HG03442 (cell line): ENCODE measurements at regions not wholly inside any gene's neighbourhood (a gene's known extent, or its start where the extent isn't known, plus 50 kb on each side); places are given as distances from the start of the nearest gene placed in this dataset.
"Not testable (repeated sequence)": the region's sequence is repeated elsewhere in the genome, so short reads cannot be mapped to it uniquely, and the experiment has no call there.

Source experiments
- ATAC-seq: cut with Tn5 transposase; IDR thresholded peaks from one replicate; pipeline ENCODE4 v1.9.1; 2021; ENCODE audit warnings: mild to moderate bottlenecking, moderate library complexity; ENCODE audit not compliant: unreplicated experiment

- ATAC-seq: peak; percentile 96
These were observed 556.5 kb upstream of the SEMA6A start for GRCh38 chr5:117131048-117131679.

- peak; percentile 72 for ATAC-seq
These were observed 543.9 kb upstream of the SEMA6A start for GRCh38 chr5:117118499-117118898.

DNA sequence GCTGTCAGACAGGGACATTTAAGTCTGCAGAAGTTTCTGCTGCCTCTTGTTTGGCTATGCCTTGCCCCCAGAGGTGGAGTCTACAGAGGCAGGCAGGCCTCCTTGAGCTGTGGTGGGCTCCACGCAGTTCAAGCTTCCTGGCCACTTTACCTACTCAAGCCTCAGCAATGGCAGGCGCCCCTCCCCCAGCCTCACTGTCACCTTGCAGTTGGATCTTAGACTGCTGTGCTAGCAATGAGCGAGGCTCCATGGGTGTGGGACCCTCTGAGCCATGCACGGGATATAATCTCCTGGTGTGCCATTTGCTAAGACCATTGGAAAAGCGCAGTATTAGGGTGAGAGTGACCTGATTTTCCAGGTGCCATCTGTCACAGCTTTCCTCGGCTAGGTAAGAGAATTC lies 542.7 kb upstream of the SEMA6A start:
- not testable (repeated sequence) for ATAC-seq

DNA sequence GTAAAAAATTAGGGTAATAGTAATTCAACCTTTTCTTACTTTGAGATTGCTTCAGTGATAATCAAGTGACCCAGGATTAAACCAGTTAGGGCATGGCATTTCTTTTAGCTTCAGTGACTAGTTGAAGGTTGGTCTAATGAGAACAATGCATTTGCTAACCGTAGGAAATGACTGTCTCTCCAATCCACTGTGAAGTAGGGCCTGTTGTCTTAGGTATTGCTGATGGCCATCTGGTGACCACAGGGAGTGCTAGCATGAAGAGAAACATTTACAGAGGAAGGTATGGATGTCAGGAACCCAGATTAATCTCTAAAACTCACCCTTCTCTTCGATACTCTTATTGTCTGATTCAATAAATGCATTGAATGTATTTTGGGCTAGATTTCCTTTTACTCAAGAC lies 535.9 kb upstream of the SEMA6A start:
- no peak for ATAC-seq

GRCh38 chr5:117107859-117108258 lies 533.2 kb upstream of the SEMA6A start:
- peak; percentile 83 for ATAC-seq

DNA sequence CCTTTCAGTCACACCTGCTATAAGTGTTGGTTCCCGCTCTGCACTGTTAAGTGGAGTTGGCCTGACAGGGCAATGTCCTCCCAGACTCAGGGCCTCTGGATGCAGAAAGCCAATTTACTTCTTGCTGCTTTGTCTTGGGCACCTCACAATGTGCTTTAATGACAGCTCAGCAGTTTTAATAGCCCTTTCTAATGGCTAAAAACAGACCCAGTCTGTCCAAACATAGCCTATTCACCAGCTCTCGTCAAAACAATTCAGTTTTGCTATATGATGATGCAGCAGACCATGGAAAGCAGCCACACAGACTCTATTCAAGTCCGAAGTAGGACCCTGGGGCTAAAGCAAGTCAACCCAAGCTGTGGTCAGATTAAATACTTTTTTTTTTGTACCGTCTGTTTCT lies 529.1 kb upstream of the SEMA6A start:
- ATAC-seq: no peak

GRCh38 chr5:117102591-117102990 lies 528.0 kb upstream of the SEMA6A start:
- no peak for ATAC-seq

GRCh38 chr5:117100176-117100575 lies 525.6 kb upstream of the SEMA6A start:
- ATAC-seq: no peak

- no peak for ATAC-seq
These were observed 523.5 kb upstream of the SEMA6A start for GRCh38 chr5:117098094-117098493.

DNA sequence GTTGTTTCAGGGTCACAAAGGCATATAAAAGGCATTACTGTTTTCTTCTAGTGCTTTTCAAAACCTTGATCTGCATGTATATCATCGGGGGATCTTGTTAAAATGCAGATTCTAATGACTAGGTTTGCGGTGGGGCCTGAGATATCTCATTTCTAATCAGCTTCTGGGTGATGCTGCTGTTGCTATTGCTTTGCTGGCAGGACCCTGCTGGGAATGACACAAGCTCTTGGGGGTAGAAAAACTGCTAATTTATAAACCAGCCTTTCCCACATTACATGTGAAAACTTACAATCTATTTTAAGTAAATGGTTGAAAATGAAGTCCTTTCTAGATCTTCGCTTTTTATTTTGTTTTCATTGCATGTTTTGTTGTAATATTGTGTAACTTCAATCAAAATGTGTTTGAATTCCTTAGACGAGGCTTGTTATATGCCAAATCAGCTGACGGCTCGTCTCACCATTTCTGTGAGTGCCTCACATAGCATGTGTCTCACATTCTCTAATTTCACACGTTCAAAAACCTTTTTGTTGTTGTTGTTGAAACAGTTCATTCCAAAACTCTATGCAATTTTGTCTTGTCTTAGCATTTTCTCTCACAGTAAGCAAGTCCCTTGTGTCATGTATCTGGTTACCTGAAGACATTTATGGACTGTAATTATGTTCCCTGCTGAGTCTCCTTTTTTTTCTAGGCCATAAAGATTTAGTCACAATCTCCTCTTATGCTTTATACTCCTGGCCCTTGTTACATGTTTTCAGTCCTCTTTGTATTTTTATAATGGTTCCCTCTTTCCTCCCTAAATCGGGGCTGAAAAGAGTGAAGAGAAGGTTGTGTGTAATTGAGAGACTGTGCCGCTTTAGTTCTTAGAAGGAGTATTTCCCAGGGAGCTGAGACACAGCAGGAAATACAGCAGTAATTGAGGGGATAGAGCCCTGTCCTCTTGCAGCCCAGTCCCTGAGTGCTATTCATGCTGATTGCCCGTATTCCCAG lies 521.0 kb upstream of the SEMA6A start:
- ATAC-seq: no peak

GRCh38 chr5:117094114-117094815 lies 519.6 kb upstream of the SEMA6A start:
- ATAC-seq: no peak

GRCh38 chr5:117093653-117094052 lies 519.0 kb upstream of the SEMA6A start:
- no peak for ATAC-seq

GRCh38 chr5:117089001-117089400 lies 514.4 kb upstream of the SEMA6A start:
- ATAC-seq: no peak

DNA sequence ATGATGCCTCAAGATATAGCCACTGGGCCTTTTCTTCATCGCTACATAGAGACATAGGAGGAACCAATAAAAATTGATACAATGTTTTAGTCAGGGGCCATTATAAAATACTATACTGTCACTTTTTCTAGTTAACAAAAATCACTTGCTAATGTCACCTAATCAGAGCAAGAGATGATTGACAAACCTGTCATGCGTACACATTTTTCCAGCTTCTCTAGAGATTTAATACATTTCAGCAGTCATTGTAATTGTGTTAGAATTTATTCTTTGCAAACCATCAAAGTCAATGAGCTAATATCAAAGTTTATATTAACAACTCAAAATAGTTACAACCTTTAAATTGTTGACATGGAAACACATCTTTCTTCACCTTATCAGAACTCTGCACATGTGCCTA lies 513.6 kb upstream of the SEMA6A start:
- no peak for ATAC-seq

- ATAC-seq: no peak
These were observed 509.4 kb upstream of the SEMA6A start for GRCh38 chr5:117084067-117084466.

DNA sequence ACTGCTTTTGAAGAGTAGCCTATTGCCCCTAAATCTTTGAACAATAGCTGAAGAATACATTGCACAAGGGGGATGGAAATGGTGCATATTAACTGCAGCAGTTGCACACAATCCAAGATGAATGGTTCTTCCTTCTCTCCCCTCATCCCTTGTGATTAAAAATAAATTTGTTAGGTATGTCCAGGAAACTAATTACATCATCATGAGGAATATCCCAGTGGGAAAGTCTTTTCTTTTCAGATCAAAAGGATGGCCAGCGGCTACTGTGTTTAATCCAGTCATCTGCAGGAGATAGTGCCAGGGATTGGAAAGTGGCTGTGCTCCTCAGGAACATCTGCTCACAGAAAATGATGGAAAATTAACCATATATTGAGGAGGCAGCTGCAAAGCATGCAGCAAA lies 508.4 kb upstream of the SEMA6A start:
- no peak for ATAC-seq

GRCh38 chr5:117077142-117077541 lies 502.5 kb upstream of the SEMA6A start:
- ATAC-seq: no peak

GRCh38 chr5:117072439-117072838 lies 497.8 kb upstream of the SEMA6A start:
- no peak for ATAC-seq

DNA sequence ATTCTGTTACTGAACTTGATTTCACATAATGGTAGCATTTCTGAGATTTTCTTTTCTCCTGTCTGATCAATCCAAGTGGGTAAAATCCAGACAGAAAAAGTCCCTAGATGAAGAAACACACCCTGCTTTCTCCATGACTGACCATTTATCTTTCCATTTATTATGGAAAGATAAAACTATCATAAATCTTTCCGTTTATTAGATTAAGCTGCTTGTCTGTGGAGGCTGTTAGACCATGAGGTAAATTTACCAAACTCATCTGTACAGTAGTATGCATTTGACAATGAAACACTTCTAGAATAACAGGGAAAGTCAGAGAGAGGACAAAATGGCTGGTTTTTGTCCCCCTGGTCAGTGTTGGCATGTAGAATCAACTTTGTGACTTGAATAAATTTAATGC lies 491.2 kb upstream of the SEMA6A start:
- ATAC-seq: no peak

GRCh38 chr5:117065161-117065560 lies 490.5 kb upstream of the SEMA6A start:
- no peak for ATAC-seq

DNA sequence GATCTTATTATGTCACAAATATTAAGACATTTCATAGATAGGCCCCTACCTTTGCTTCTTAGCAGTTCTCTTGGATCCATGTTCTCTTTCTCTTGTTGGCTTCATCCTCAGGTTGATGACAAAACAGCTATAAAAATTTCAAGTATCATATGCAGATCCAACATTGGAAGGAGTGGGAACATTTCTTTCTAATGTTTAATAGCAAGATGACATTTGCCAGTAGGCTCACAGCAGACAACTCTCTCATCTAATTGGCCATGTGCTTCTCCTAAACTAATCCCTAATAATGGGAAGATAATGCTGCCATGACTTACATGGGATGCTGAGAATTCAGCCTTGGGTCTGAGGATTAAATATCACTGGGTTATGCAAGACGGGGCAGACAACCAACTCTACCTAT lies 485.5 kb upstream of the SEMA6A start:
- no peak for ATAC-seq

- no peak for ATAC-seq
These were observed 484.1 kb upstream of the SEMA6A start for GRCh38 chr5:117058740-117059139.
